Spinal cord (tissue), 9 donors: ENCODE measurements at regions not wholly inside any gene's neighbourhood (a gene's known extent, or its start where the extent isn't known, plus 50 kb on each side); places are given as distances from the start of the nearest gene placed in this dataset.
A peak's percentile ranks its signal among the peaks of the same experiment; 100 is the strongest.

Experiments
- DNase-seq, 6 donors: peaks; one replicate each; pipeline versions ENCODE4 v3.0.0 to v3.0.0-alpha.2; 2013 to 2015; ENCODE audit warnings: low spot score in 6 of 6, low read depth in 4 of 6
- H3K27ac ChIP-seq: one replicate; pipeline ENCODE4 v1.5.1; 2013; ENCODE audit warnings: low read depth, low read length, control low read depth
- H3K27me3 ChIP-seq: one replicate; pipeline ENCODE4 v1.6.1; 2013; ENCODE audit warnings: low read length; ENCODE audit not compliant: control insufficient read depth, insufficient read depth
- H3K36me3 ChIP-seq: one replicate; pipeline ENCODE4 v1.6.1; 2013; ENCODE audit warnings: low read length; ENCODE audit not compliant: control insufficient read depth, insufficient read depth
- H3K4me1 ChIP-seq: one replicate; pipeline ENCODE4 v1.6.1; 2013; ENCODE audit warnings: low read length; ENCODE audit not compliant: control insufficient read depth, insufficient read depth
- H3K4me3 ChIP-seq: one replicate; pipeline ENCODE4 v1.5.1; 2013; ENCODE audit warnings: low read depth, low read length, control low read depth
- H3K9me3 ChIP-seq: one replicate; pipeline ENCODE4 v1.6.1; 2013; ENCODE audit warnings: low read length; ENCODE audit not compliant: control insufficient read depth, insufficient read depth
- WGBS: methylation state at CpG from one replicate; pipeline ENCODE4 v1.1.5; 2013; ENCODE audit warnings: missing lambda C conversion rate; ENCODE audit not compliant: insufficient coverage; 5-methylcytosine and 5-hydroxymethylcytosine counted together
- donor health status: healthy.

- Histone ChIP-seq H3K36me3 (no peaks in the 10 kb centered on the region), H3K4me1 (no peaks in the 10 kb centered on the region), H3K9me3 (no peaks in the 10 kb centered on the region), H3K27me3 (no peaks in the 10 kb centered on the region), H3K4me3 (no peak overlapping the region), H3K27ac (no peak overlapping the region)
- no CpG with 5 or more reads among the region's 7 CpGs for WGBS
- DNase-seq = peak in 2 of 6 donors; percentile 26 to 88
These were observed 234.4 kb downstream of the SOCS6 start for GRCh38 chr18:70523035-70523791.

GRCh38 chr18:70522183-70522680, 233.4 kb downstream of the SOCS6 start:
- no peaks in the 10 kb centered on the region for H3K27me3 ChIP-seq
- H3K9me3 ChIP-seq = no peaks in the 10 kb centered on the region
- H3K27ac ChIP-seq = no peak overlapping the region
- no peaks in the 10 kb centered on the region for H3K36me3 ChIP-seq
- no peaks in the 10 kb centered on the region for H3K4me1 ChIP-seq
- peak in 1 of 6 donors; percentile 50 for DNase-seq
- 53% methylated on average over 3 of the region's 5 CpGs for WGBS
- H3K4me3 ChIP-seq = no peak overlapping the region

GRCh38 chr18:70520867-70521266, 232.0 kb downstream of the SOCS6 start:
- Histone ChIP-seq H3K4me3 (no peak overlapping the region), H3K27me3 (no peaks in the 10 kb centered on the region), H3K4me1 (no peaks in the 10 kb centered on the region), H3K36me3 (no peaks in the 10 kb centered on the region), H3K9me3 (no peaks in the 10 kb centered on the region), H3K27ac (no peak overlapping the region)
- WGBS = no CpG with 5 or more reads among the region's 1 CpG
- no peak for DNase-seq

- Histone ChIP-seq H3K27me3 (no peaks in the 10 kb centered on the region), H3K27ac (no peak overlapping the region), H3K36me3 (no peaks in the 10 kb centered on the region), H3K9me3 (no peaks in the 10 kb centered on the region), H3K4me3 (no peak overlapping the region), H3K4me1 (no peaks in the 10 kb centered on the region)
- 89% methylated on average over 7 of the region's 9 CpGs for WGBS
- no peak for DNase-seq
These were observed 224.8 kb downstream of the SOCS6 start for GRCh38 chr18:70513502-70514171.

GRCh38 chr18:70507970-70508369, 219.1 kb downstream of the SOCS6 start:
- Histone ChIP-seq H3K4me1 (no peaks in the 10 kb centered on the region), H3K4me3 (no peak overlapping the region), H3K27me3 (no peaks in the 10 kb centered on the region), H3K9me3 (no peaks in the 10 kb centered on the region), H3K36me3 (no peaks in the 10 kb centered on the region), H3K27ac (no peak overlapping the region)
- no peak for DNase-seq
- WGBS = 29% methylated on average over 1 of the region's 4 CpGs

- no peaks in the 10 kb centered on the region for H3K4me1 ChIP-seq
- no peaks in the 10 kb centered on the region for H3K9me3 ChIP-seq
- H3K4me3 ChIP-seq = no peak overlapping the region
- no peak for DNase-seq
- 61% methylated on average over 4 of the region's 4 CpGs for WGBS
- H3K27me3 ChIP-seq = no peaks in the 10 kb centered on the region
- no peaks in the 10 kb centered on the region for H3K36me3 ChIP-seq
- no peak overlapping the region for H3K27ac ChIP-seq
These were observed 217.7 kb downstream of the SOCS6 start for GRCh38 chr18:70506511-70506910.

- WGBS = no CpG with 5 or more reads among the region's 1 CpG
- no peaks in the 10 kb centered on the region for H3K27me3 ChIP-seq
These were observed 214.2 kb downstream of the SOCS6 start for GRCh38 chr18:70503060-70503459.

GRCh38 chr18:70501358-70501757, 212.5 kb downstream of the SOCS6 start:
- no peak for DNase-seq
- Histone ChIP-seq H3K4me1 (no peaks in the 10 kb centered on the region), H3K9me3 (no peaks in the 10 kb centered on the region), H3K36me3 (no peaks in the 10 kb centered on the region), H3K27me3 (no peaks in the 10 kb centered on the region), H3K4me3 (no peak overlapping the region), H3K27ac (no peak overlapping the region)
- WGBS = no CpG with 5 or more reads among the region's 4 CpGs

More at GRCh38 chr18:70503060-70503459, 214.2 kb downstream of the SOCS6 start:
- H3K27ac ChIP-seq = no peak overlapping the region
- no peak for DNase-seq
- H3K9me3 ChIP-seq = no peaks in the 10 kb centered on the region
- no peak overlapping the region for H3K4me3 ChIP-seq
- no peaks in the 10 kb centered on the region for H3K36me3 ChIP-seq
- H3K4me1 ChIP-seq = no peaks in the 10 kb centered on the region

GRCh38 chr18:70500748-70501147, 211.9 kb downstream of the SOCS6 start:
- Histone ChIP-seq H3K27me3 (no peaks in the 10 kb centered on the region), H3K27ac (no peak overlapping the region), H3K4me1 (no peaks in the 10 kb centered on the region), H3K4me3 (no peak overlapping the region), H3K9me3 (no peaks in the 10 kb centered on the region), H3K36me3 (no peaks in the 10 kb centered on the region)
- no peak for DNase-seq
- WGBS = no CpG with 5 or more reads among the region's 2 CpGs
